Suprapubic skin (tissue), 4 donors: ENCODE measurements at regions not wholly inside any gene's neighbourhood (a gene's known extent, or its start where the extent isn't known, plus 50 kb on each side); places are given as distances from the start of the nearest gene placed in this dataset.
"Not testable (repeated sequence)": the region's sequence is repeated elsewhere in the genome, so short reads cannot be mapped to it uniquely, and the experiment has no call there.

ENCODE experiments used
- DNase-seq, 2 donors: peaks; one replicate each; pipeline ENCODE4 v3.0.0-alpha.2; 2019; ENCODE audit warnings: low spot score in 2 of 2
- H3K27ac ChIP-seq: fragments of 200-600 bp; sonication (generic); one replicate; pipeline ENCODE4 v1.5.1; 2019
- H3K27me3 ChIP-seq: fragments of 200-600 bp; sonication (generic); one replicate; pipeline ENCODE4 v1.5.1; 2019
- H3K36me3 ChIP-seq: fragments of 200-600 bp; sonication (generic); one replicate; pipeline ENCODE4 v1.5.1; 2019
- H3K4me1 ChIP-seq: fragments of 200-600 bp; sonication (generic); one replicate; pipeline ENCODE4 v1.5.1; 2019
- H3K4me3 ChIP-seq: fragments of 200-600 bp; sonication (generic); one replicate; pipeline ENCODE4 v1.5.1; 2019; ENCODE audit warnings: mild to moderate bottlenecking
- H3K9me3 ChIP-seq: fragments of 200-600 bp; sonication (generic); one replicate; pipeline ENCODE4 v1.5.1; 2019
- EP300 ChIP-seq: sonication (generic); formaldehyde crosslinking; IDR thresholded peaks from one replicate; pipeline ENCODE4 v1.6.1; 2017; ENCODE audit warnings: antibody characterized with exemption
- POLR2A ChIP-seq, 2 donors: fragments of 450-650 bp; IDR thresholded peaks; one replicate each; pipeline ENCODE4 v1.6.1; 2017; ENCODE audit warnings: antibody characterized with exemption in 2 of 2, mild to moderate bottlenecking in 2 of 2, moderate library complexity in 2 of 2
- POLR2AphosphoS5 ChIP-seq, 3 donors: sonication (generic); formaldehyde crosslinking; IDR thresholded peaks; one replicate each; pipeline ENCODE4 v1.6.1; 2017; ENCODE audit warnings: antibody characterized with exemption in 3 of 3
- WGBS: methylation state at CpG from one replicate; pipeline ENCODE4 v1.1.5; 2018; 5-methylcytosine and 5-hydroxymethylcytosine counted together
- TF ChIP-seq, protein P1 (sequence below), 2 donors: fragments of 200-600 bp in 1 of 2; fragments of 450-650 bp in 1 of 2; sonication (generic) in 1 of 2; IDR thresholded peaks; one replicate each; pipeline ENCODE4 v1.5.1; 2016 to 2019; ENCODE audit warnings: antibody characterized with exemption in 2 of 2, mild to moderate bottlenecking in 1 of 2, moderate library complexity in 1 of 2

DNA sequence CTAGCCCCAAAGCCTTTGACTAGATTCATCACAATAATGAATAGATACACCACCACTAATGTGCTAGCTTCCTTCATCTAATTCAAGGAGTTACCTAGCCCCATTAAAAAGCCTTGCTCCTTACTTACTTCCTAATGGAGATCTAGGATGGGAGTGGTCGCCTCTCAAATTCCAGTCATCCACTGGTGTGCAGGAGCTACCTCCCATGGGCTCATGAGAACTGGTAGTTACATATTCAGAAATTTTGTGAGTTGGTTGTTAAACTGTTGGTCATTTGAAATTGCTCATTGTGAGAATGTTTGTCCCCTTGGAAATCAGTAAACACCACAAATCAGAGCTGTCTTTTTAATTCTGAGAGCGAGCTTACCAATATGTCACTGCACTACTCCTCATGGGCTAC, 91.7 kb upstream of the GDNF start:
- no peaks in the 10 kb centered on the region for H3K36me3 ChIP-seq

DNA sequence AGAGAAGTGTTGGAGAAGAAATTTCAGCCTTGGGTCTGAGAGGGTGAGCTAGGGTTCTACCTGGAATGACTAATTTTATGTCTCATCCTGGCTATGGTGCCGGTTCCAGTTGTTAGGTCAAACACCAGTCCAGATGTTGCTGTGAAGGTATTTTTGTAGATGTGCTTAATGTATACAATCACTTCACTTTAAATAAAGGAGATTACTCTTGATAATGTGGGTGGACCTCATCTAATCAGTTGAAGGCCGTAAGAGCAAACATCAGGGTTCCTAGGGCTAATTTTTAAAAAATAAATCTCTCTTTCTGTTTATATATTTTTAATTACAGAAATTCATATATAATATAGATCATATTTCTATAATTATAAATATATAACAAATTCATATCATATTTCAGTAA, 90.5 kb upstream of the GDNF start:
- peaks cover 3% of the 10 kb centered on the region for H3K27me3 ChIP-seq
- no peak for DNase-seq
- H3K36me3 ChIP-seq, result no peaks in the 10 kb centered on the region
- no peak overlapping the region for H3K27ac ChIP-seq
- H3K4me3 ChIP-seq, result no peak overlapping the region
- H3K4me1 ChIP-seq, result no peaks in the 10 kb centered on the region
- 95% methylated on average over 2 of the region's 2 CpGs for WGBS
- TF ChIP-seq POLR2AphosphoS5 (IDR thresholded peaks at IDR 0.05), result no peak
- TF ChIP-seq, protein P1, sequence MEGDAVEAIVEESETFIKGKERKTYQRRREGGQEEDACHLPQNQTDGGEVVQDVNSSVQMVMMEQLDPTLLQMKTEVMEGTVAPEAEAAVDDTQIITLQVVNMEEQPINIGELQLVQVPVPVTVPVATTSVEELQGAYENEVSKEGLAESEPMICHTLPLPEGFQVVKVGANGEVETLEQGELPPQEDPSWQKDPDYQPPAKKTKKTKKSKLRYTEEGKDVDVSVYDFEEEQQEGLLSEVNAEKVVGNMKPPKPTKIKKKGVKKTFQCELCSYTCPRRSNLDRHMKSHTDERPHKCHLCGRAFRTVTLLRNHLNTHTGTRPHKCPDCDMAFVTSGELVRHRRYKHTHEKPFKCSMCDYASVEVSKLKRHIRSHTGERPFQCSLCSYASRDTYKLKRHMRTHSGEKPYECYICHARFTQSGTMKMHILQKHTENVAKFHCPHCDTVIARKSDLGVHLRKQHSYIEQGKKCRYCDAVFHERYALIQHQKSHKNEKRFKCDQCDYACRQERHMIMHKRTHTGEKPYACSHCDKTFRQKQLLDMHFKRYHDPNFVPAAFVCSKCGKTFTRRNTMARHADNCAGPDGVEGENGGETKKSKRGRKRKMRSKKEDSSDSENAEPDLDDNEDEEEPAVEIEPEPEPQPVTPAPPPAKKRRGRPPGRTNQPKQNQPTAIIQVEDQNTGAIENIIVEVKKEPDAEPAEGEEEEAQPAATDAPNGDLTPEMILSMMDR (IDR thresholded peaks at IDR 0.05), result no peak
- no peak for TF ChIP-seq POLR2A (IDR thresholded peaks at IDR 0.05)
- no peak for TF ChIP-seq EP300
- H3K9me3 ChIP-seq, result no peaks in the 10 kb centered on the region

More for the DNA sequence above, 91.7 kb upstream of the GDNF start:
- Histone ChIP-seq H3K9me3 (no peaks in the 10 kb centered on the region), H3K27ac (no peak overlapping the region), H3K27me3 (peaks cover 3% of the 10 kb centered on the region), H3K4me1 (no peaks in the 10 kb centered on the region), H3K4me3 (no peak overlapping the region)
- no peak for DNase-seq
- 94% methylated on average over 2 of the region's 2 CpGs for WGBS
- TF ChIP-seq POLR2AphosphoS5 (IDR thresholded peaks at IDR 0.05), result no peak
- TF ChIP-seq, protein P1 (IDR thresholded peaks at IDR 0.05), result no peak
- TF ChIP-seq POLR2A (IDR thresholded peaks at IDR 0.05), result no peak

DNA sequence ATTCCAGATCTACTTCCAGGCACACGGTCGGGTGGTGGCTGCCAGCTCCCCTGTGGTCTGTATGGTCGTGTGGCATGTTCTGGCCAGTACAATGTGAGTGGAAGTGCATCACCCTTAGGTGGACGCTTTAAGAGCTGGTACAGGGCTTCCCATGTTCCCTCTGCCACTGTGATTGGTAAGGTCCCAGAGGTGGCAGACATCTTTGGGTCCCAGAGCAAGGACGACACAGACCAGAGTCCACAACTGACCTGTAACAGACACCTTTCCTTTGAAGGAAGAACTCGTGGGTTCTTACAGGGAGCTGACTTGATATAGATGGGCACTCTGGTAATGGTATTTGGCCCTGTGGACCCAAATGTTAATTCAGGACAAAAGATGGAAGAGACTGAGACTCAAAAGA, 90.0 kb upstream of the GDNF start:
- H3K4me1 ChIP-seq, result no peaks in the 10 kb centered on the region
- no peak overlapping the region for H3K4me3 ChIP-seq
- 93% methylated on average over 4 of the region's 6 CpGs for WGBS
- TF ChIP-seq EP300, result no peak
- peaks cover 3% of the 10 kb centered on the region for H3K27me3 ChIP-seq
- H3K27ac ChIP-seq, result no peak overlapping the region
- no peaks in the 10 kb centered on the region for H3K36me3 ChIP-seq
- no peaks in the 10 kb centered on the region for H3K9me3 ChIP-seq
- no peak for DNase-seq

DNA sequence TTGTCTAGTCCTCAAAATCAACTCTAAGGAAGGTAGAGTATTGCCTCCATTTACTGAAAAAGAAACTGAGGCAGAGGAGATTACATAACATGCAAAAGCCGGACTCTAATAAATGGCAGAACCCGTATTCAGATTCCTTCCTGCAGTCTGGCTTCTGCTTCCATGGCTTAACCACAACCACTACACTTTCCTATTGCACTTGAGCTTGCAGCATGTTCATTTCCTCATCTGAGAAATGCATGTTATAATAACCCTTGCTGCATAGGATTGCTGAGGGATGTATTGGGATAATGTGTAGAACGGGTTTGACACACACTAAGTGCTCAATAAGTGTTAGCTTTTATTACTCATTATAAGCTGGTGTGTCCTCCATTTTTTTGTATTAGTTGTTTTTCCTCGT, 87.9 kb upstream of the GDNF start:
- not testable (repeated sequence) for H3K4me1 ChIP-seq, H3K4me3 ChIP-seq, H3K9me3 ChIP-seq, DNase-seq, H3K27ac ChIP-seq, H3K36me3 ChIP-seq, H3K27me3 ChIP-seq
- 82% methylated on average over 4 of the region's 4 CpGs for WGBS

DNA sequence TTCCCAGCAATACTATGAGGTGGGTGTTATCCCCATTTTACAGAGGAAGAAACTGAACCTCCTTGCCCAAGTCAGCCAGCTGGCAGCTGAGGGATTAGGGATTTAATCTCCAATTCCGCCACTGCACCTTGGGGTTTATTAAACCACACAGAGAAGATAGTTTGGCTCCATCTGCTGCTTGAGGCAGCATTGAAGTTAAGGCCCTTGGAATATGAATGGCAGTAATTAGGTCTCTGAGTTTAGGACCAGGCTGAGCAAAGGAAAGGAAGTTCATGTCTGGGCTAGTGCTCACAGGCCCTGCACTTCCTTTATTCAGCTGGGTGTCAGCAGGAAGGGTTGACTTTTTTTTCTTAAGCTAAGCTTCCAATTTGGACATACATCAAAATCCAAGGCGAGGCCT, 86.9 kb upstream of the GDNF start:
- TF ChIP-seq, protein P1 (IDR thresholded peaks at IDR 0.05), result no peak
- no peak for TF ChIP-seq POLR2A (IDR thresholded peaks at IDR 0.05)
- TF ChIP-seq POLR2AphosphoS5 (IDR thresholded peaks at IDR 0.05), result no peak
- TF ChIP-seq EP300, result no peak
- Histone ChIP-seq H3K36me3 (no peaks in the 10 kb centered on the region), H3K27me3 (peaks cover 3% of the 10 kb centered on the region), H3K27ac (no peak overlapping the region), H3K4me3 (no peak overlapping the region), H3K9me3 (no peaks in the 10 kb centered on the region), H3K4me1 (no peaks in the 10 kb centered on the region)
- whole genome bisulfite sequencing, result 59% methylated on average over 2 of the region's 2 CpGs
- DNase-seq, result no peak

DNA sequence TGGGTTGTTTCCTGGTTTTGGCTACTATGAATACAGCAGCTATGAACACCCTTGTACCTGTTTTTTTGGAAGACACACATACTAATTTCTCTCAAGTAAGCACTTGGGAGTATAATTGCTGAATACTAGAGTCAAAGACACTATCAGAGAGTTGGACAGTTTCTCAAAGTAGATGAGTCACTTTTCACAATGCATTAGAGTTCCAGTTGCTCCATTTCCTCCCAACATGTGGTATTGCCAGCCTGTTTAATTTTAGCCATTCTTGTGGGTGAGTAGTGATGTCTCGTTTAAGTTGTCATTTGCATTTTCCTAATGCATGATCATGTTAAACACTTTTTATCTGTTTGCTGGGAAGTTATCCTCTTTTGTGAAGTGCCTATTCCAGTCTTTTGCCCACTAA, 81.6 kb upstream of the GDNF start:
- H3K27me3 ChIP-seq, result peaks cover 7% of the 10 kb centered on the region
- no peak overlapping the region for H3K4me3 ChIP-seq
- DNase-seq, result no peak
- H3K9me3 ChIP-seq, result no peaks in the 10 kb centered on the region
- H3K36me3 ChIP-seq, result no peaks in the 10 kb centered on the region
- WGBS, result 88% methylated on average over 1 of the region's 1 CpG
- no peak overlapping the region for H3K27ac ChIP-seq
- H3K4me1 ChIP-seq, result no peaks in the 10 kb centered on the region
- TF ChIP-seq EP300, result no peak
- no peak for TF ChIP-seq POLR2A (IDR thresholded peaks at IDR 0.05)
- TF ChIP-seq POLR2AphosphoS5 (IDR thresholded peaks at IDR 0.05), result no peak
- TF ChIP-seq, protein P1 (IDR thresholded peaks at IDR 0.05), result no peak
